22Rv1 (cell line): ENCODE measurements at regions not wholly inside any gene's neighbourhood (a gene's known extent, or its start where the extent isn't known, plus 50 kb on each side); places are given as distances from the start of the nearest gene placed in this dataset.

Experiments
- CTCF ChIP-seq: fragments of 450-650 bp; IDR thresholded peaks from 2 replicates; pipeline ENCODE4 v1.5.1; 2017; ENCODE audit warnings: mild to moderate bottlenecking
- ZFX ChIP-seq: fragments of 450-650 bp; IDR thresholded peaks from 2 replicates; pipeline ENCODE4 v1.6.1; 2017; ENCODE audit warnings: antibody characterized with exemption, borderline replicate concordance

- TF ChIP-seq CTCF (no peak), ZFX (no peak)
These were observed 134.6 kb downstream of the TSEN15 start for GRCh38 chr1:184186167-184186566.
